HAP-1 (cell line): ENCODE measurements at regions not wholly inside any gene's neighbourhood (a gene's known extent, or its start where the extent isn't known, plus 50 kb on each side); places are given as distances from the start of the nearest gene placed in this dataset.

Experiments used
- DNase-seq, 2 experiments: peaks; one replicate each; pipeline ENCODE4 v3.0.0-alpha.2; 2016 to 2020; ENCODE audit warnings: low spot score in 2 of 2
- H3K27me3 ChIP-seq: fragments of 250-450 bp; sonication (Bioruptor Pico); 2 replicates; pipeline ENCODE4 v1.5.1; 2020; ENCODE audit warnings: low read depth, mild to moderate bottlenecking, moderate library complexity
- H3K36me3 ChIP-seq: fragments of 250-450 bp; sonication (Bioruptor Pico); replicated peaks from 2 replicates; pipeline ENCODE4 v1.5.1; 2020; ENCODE audit warnings: mild to moderate bottlenecking
- H3K4me1 ChIP-seq: fragments of 250-450 bp; sonication (Bioruptor Pico); 2 replicates; pipeline ENCODE4 v1.5.1; 2020; ENCODE audit warnings: mild to moderate bottlenecking
- H3K4me3 ChIP-seq: fragments of 250-450 bp; sonication (Bioruptor Pico); 2 replicates; pipeline ENCODE4 v1.5.1; 2020; ENCODE audit warnings: mild to moderate bottlenecking, moderate library complexity
- H3K9me3 ChIP-seq: fragments of 250-450 bp; sonication (Bioruptor Pico); 2 replicates; pipeline ENCODE4 v1.5.1; 2020; ENCODE audit warnings: mild to moderate bottlenecking, moderate library complexity
- in situ Hi-C: fragments of 300-500 bp; cut with MboI; formaldehyde crosslinking; loops from 3 replicates; pipeline ENCODE4 v1.14.3; 2020; ENCODE audit warnings: low sequenced_read_pairs, inconsistent platforms, mixed read lengths

DNA sequence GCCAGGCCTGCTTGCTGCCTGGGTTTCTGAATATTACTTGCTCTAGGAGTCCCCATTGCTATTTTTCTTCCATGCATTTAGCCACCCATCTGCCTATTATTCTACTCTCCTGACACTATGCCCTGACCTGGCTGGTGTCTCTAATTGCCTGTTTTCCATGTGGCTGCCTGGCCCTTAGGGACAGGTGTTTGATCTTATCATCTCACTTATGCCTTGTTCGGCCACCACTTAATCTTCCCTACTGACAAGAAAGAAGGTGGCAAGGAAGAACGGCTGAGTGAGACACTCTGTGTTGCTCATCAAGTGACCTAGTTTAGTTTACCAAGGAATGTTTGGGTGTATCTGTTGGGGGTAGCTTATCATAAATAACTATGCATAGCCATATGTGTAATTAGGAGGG is 50.4 kb upstream of the RAPH1 start:
- Histone ChIP-seq H3K36me3 (no peaks in the 10 kb centered on the region), H3K9me3 (no peaks in the 10 kb centered on the region), H3K4me3 (no peak overlapping the region), H3K4me1 (peaks cover 9% of the 10 kb centered on the region), H3K27me3 (no peaks in the 10 kb centered on the region)
- DNase-seq, result no peak
- in situ Hi-C loops, result no loop called here

GRCh38 chr2:203586206-203586605 is 51.1 kb upstream of the RAPH1 start:
- no peak overlapping the region for H3K4me3 ChIP-seq
- no peaks in the 10 kb centered on the region for H3K36me3 ChIP-seq
- in situ Hi-C loops, result no loop called here
- H3K4me1 ChIP-seq, result peaks cover 9% of the 10 kb centered on the region
- H3K27me3 ChIP-seq, result no peaks in the 10 kb centered on the region
- DNase-seq, result no peak
- no peaks in the 10 kb centered on the region for H3K9me3 ChIP-seq

- Histone ChIP-seq H3K36me3 (no peaks in the 10 kb centered on the region), H3K4me1 (peaks cover 9% of the 10 kb centered on the region), H3K9me3 (no peaks in the 10 kb centered on the region), H3K4me3 (no peak overlapping the region), H3K27me3 (no peaks in the 10 kb centered on the region)
- DNase-seq, result no peak
- in situ Hi-C loops, result no loop called here
Observed at GRCh38 chr2:203586696-203587095, 51.6 kb upstream of the RAPH1 start.

- no peak for DNase-seq
- Histone ChIP-seq H3K36me3 (no peaks in the 10 kb centered on the region), H3K4me3 (no peak overlapping the region), H3K4me1 (peaks cover 9% of the 10 kb centered on the region), H3K27me3 (no peaks in the 10 kb centered on the region), H3K9me3 (no peaks in the 10 kb centered on the region)
- in situ Hi-C loops, result no loop called here
Observed at GRCh38 chr2:203590496-203590895, 55.4 kb upstream of the RAPH1 start.

GRCh38 chr2:203591642-203592041 is 56.5 kb upstream of the RAPH1 start:
- no peaks in the 10 kb centered on the region for H3K27me3 ChIP-seq
- DNase-seq, result no peak
- H3K4me3 ChIP-seq, result no peak overlapping the region
- H3K9me3 ChIP-seq, result no peaks in the 10 kb centered on the region
- peaks cover 2% of the 10 kb centered on the region for H3K4me1 ChIP-seq
- in situ Hi-C loops, result no loop called here
- H3K36me3 ChIP-seq, result no peaks in the 10 kb centered on the region

- in situ Hi-C loops, result no loop called here
- Histone ChIP-seq H3K9me3 (no peaks in the 10 kb centered on the region), H3K4me1 (no peaks in the 10 kb centered on the region), H3K36me3 (no peaks in the 10 kb centered on the region), H3K4me3 (no peak overlapping the region), H3K27me3 (no peaks in the 10 kb centered on the region)
- DNase-seq, result no peak
Observed at GRCh38 chr2:203592470-203592869, 57.4 kb upstream of the RAPH1 start.

DNA sequence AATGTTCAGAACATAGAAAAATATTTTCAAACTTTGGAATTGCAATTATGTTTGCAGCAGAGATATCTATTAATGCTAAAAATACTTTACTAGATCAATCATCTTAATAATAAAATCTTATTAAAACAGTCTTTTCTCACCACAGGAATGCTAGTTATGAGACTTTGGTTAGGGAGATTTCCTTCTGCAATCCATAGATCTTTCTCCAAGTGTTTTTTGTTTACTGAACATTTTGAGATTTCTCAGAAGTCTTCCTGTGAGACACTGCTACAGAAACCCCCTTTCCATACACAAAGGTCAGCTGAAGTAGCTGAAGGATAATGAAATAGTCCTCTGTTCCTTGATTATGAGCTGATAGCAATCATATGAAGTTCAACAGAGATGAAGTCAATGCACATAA is 59.4 kb upstream of the RAPH1 start:
- no peaks in the 10 kb centered on the region for H3K9me3 ChIP-seq
- H3K4me3 ChIP-seq, result no peak overlapping the region
- H3K27me3 ChIP-seq, result no peaks in the 10 kb centered on the region
- DNase-seq, result no peak
- in situ Hi-C loops, result no loop called here
- H3K4me1 ChIP-seq, result no peaks in the 10 kb centered on the region
- H3K36me3 ChIP-seq, result no peaks in the 10 kb centered on the region

DNA sequence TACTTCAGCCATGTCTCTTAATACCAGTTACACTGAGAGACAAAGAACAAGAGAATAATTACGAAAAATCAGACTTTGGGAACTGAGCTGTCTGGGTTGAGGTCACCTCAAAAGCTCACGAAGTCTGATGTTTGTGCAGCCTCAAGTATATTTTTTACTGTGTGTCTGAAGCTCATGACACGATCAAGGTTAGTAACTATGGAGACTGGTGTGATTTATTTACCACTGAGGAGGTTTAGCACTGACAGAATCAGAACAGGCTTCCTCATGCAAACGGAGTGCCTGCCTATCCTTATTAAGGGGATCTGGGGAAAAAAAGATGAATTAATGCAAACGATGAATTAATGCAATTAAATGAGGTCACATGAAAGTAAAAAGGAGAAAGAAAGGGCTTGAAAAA is 61.1 kb upstream of the RAPH1 start:
- no peaks in the 10 kb centered on the region for H3K36me3 ChIP-seq
- H3K27me3 ChIP-seq, result no peaks in the 10 kb centered on the region
- no peaks in the 10 kb centered on the region for H3K4me1 ChIP-seq
- no peak overlapping the region for H3K4me3 ChIP-seq
- in situ Hi-C loops, result no loop called here
- no peaks in the 10 kb centered on the region for H3K9me3 ChIP-seq
- no peak for DNase-seq

- no peaks in the 10 kb centered on the region for H3K27me3 ChIP-seq
- no peak for DNase-seq
- no peaks in the 10 kb centered on the region for H3K4me1 ChIP-seq
- no peaks in the 10 kb centered on the region for H3K9me3 ChIP-seq
- H3K36me3 ChIP-seq, result no peaks in the 10 kb centered on the region
- no peak overlapping the region for H3K4me3 ChIP-seq
- in situ Hi-C loops, result no loop called here
Observed at GRCh38 chr2:203599509-203599908, 64.4 kb upstream of the RAPH1 start.

DNA sequence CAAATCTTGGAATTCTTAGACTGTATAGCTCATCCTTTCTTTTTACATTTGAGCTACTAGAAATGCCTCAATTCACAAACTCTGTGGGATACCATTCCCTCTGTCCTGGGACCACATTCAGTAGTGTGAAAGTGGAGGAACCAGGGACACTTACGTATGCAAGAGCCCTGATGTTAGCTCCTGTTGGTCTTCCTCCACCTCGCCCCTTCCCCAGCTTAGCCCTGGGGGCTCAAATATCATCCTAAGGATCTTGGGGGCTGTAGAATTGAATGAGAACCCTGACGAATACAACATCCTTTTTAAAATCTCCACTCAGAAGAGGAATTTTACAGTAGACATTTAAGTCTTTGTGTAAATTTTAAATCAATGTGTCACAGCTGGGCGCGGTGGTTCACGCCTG is 65.2 kb upstream of the RAPH1 start:
- Histone ChIP-seq H3K4me3 (no peak overlapping the region), H3K36me3 (no peaks in the 10 kb centered on the region), H3K27me3 (no peaks in the 10 kb centered on the region), H3K9me3 (no peaks in the 10 kb centered on the region), H3K4me1 (no peaks in the 10 kb centered on the region)
- DNase-seq, result no peak
- in situ Hi-C loops, result no loop called here

GRCh38 chr2:203603456-203604389 is 68.6 kb upstream of the RAPH1 start:
- no peaks in the 10 kb centered on the region for H3K4me1 ChIP-seq

GRCh38 chr2:203605302-203605701 is 70.2 kb upstream of the RAPH1 start:
- H3K9me3 ChIP-seq, result no peaks in the 10 kb centered on the region
- H3K27me3 ChIP-seq, result no peaks in the 10 kb centered on the region
- no peak overlapping the region for H3K4me3 ChIP-seq
- no peaks in the 10 kb centered on the region for H3K4me1 ChIP-seq
- DNase-seq, result no peak
- in situ Hi-C loops, result no loop called here
- no peaks in the 10 kb centered on the region for H3K36me3 ChIP-seq

More at GRCh38 chr2:203603456-203604389, 68.6 kb upstream of the RAPH1 start:
- H3K36me3 ChIP-seq, result no peaks in the 10 kb centered on the region
- no peaks in the 10 kb centered on the region for H3K27me3 ChIP-seq
- no peaks in the 10 kb centered on the region for H3K9me3 ChIP-seq
- H3K4me3 ChIP-seq, result no peak overlapping the region
- no peak for DNase-seq
- in situ Hi-C loops, result no loop called here

DNA sequence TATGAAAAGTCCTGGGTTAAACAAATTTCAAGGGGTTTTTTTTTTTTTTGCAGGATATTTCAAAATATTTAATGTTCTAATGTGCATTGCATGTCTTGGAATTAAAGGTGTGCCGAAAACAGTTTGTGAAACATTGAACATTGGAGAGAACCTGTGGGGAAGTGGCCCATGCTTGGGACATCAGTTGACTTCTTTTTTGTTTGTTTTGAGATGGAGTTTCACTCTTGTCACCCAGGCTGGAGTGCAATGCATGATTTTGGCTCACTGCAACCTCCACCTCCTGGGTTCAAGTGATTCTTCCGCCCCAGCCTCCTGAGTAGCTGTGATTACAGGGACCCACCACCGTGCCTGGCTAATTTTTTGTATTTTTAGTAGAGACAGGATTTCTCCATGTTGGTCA is 71.0 kb upstream of the RAPH1 start:
- no peaks in the 10 kb centered on the region for H3K9me3 ChIP-seq
- no peaks in the 10 kb centered on the region for H3K4me1 ChIP-seq
- no peak overlapping the region for H3K4me3 ChIP-seq
- no peaks in the 10 kb centered on the region for H3K36me3 ChIP-seq
- DNase-seq, result no peak
- in situ Hi-C loops, result no loop called here
- H3K27me3 ChIP-seq, result no peaks in the 10 kb centered on the region

- Histone ChIP-seq H3K9me3 (no peaks in the 10 kb centered on the region), H3K4me1 (no peaks in the 10 kb centered on the region), H3K36me3 (no peaks in the 10 kb centered on the region), H3K4me3 (no peak overlapping the region), H3K27me3 (no peaks in the 10 kb centered on the region)
- in situ Hi-C loops, result no loop called here
- DNase-seq, result no peak
Observed at GRCh38 chr2:203610558-203610957, 75.5 kb upstream of the RAPH1 start.

DNA sequence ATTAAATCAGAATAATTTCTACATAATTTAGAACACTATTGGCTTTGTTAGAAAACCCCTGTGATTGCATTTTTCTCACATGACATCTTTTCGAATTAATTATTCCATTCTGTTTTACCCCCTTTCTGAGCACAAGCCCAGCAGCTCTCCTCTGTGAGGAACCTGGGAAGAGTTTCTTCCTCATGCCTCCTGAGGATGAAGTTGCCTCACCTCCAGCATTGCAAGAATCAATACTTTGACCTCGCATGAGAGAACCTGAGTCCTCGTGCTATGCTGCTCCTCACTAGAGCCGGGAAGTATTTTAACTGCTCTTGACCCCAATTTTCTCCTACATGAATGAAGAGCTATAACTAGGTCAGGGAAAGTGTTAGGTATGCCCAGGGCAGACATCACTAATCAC is 77.1 kb upstream of the RAPH1 start:
- H3K36me3 ChIP-seq, result no peaks in the 10 kb centered on the region
- no peaks in the 10 kb centered on the region for H3K4me1 ChIP-seq
- in situ Hi-C loops, result no loop called here
- no peak for DNase-seq
- no peak overlapping the region for H3K4me3 ChIP-seq
- H3K27me3 ChIP-seq, result no peaks in the 10 kb centered on the region
- no peaks in the 10 kb centered on the region for H3K9me3 ChIP-seq
